ENCODE measurements at regions not wholly inside any gene's neighbourhood (a gene's known extent, or its start where the extent isn't known, plus 50 kb on each side); places are given as distances from the start of the nearest gene placed in this dataset.
"Not testable (repeated sequence)": the region's sequence is repeated elsewhere in the genome, so short reads cannot be mapped to it uniquely, and the experiment has no call there.

DNA sequence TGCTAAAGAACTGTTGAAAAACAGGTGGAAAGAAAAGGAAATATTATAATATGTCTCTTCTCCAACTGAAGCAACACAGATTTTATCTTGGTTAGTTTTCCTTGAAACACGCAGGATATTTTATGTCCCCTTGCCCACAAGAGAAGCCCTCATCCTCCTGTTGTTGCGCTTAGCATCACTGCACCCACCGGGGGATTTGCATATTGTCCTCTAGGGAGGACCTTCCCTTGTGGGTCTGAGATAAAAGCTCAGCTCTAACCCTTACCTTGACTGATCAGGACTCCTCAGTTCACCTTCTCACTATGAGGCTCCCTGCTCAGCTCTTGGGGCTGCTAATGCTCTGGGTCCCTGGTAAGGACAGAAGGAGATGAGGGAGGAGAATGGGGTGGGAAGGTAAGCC, 1294.2 kb downstream of the RPIA start:
- not testable (repeated sequence) for H3K9me3 ChIP-seq (ENCODE audit: control insufficient read depth, low read length); DNase-seq (ENCODE audit: low read depth); H3K9ac ChIP-seq (ENCODE audit: low read length); H3K27me3 ChIP-seq (replicated peaks; ENCODE audit: control insufficient read depth, insufficient read depth, low read length); H3K36me3 ChIP-seq (ENCODE audit: control insufficient read depth, insufficient read depth, low read length, severe bottlenecking); H3K4me3 ChIP-seq (ENCODE audit: low read length); H3K4me1 ChIP-seq (ENCODE audit: control insufficient read depth, insufficient read depth, low read length)

DNA sequence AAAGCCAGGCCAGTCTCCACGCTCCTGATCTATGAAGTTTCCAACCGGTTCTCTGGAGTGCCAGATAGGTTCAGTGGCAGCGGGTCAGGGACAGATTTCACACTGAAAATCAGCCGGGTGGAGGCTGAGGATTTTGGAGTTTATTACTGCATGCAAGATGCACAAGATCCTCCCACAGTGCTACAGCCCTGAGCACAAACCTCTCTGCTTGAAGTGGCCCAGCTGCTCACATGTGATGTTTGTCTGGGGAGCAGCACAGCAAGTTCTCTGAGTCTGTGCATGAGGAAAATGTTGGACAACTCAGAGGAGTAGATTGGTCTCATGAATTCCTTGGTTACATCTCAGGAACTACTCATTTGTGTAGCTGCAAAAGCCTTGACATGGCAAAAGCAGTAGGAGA, 1295.1 kb downstream of the RPIA start:
- not testable (repeated sequence) for H3K9me3 ChIP-seq (ENCODE audit: control insufficient read depth, low read length); H3K4me3 ChIP-seq (ENCODE audit: low read length); H3K9ac ChIP-seq (ENCODE audit: low read length); H3K4me1 ChIP-seq (ENCODE audit: control insufficient read depth, insufficient read depth, low read length); DNase-seq (ENCODE audit: low read depth); H3K27me3 ChIP-seq (replicated peaks; ENCODE audit: control insufficient read depth, insufficient read depth, low read length); H3K36me3 ChIP-seq (ENCODE audit: control insufficient read depth, insufficient read depth, low read length, severe bottlenecking)

DNA sequence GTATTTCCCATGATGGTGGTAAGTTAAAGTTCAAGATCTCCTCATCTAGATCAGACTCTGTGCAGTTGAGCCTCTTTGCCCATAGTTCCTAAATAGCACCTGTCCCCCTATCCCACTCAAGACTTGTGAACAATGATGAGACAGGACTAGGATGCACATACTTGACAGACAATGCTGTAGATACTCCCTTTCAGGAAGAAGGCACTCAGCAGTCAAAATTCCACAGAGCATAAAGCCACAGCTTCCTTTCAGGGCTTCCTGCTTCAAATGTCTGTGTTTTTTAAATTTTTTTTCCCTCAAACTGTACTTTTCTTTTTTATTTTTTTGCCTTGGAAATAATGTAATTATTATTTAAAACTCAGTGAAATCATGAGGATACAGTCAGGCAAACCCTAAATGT, 1305.3 kb downstream of the RPIA start:
- not testable (repeated sequence) for H3K9ac ChIP-seq (ENCODE audit: low read length); H3K4me3 ChIP-seq (ENCODE audit: low read length); H3K9me3 ChIP-seq (ENCODE audit: control insufficient read depth, low read length); DNase-seq (ENCODE audit: low read depth); H3K4me1 ChIP-seq (ENCODE audit: control insufficient read depth, insufficient read depth, low read length); H3K36me3 ChIP-seq (ENCODE audit: control insufficient read depth, insufficient read depth, low read length, severe bottlenecking); H3K27me3 ChIP-seq (replicated peaks; ENCODE audit: control insufficient read depth, insufficient read depth, low read length)

DNA sequence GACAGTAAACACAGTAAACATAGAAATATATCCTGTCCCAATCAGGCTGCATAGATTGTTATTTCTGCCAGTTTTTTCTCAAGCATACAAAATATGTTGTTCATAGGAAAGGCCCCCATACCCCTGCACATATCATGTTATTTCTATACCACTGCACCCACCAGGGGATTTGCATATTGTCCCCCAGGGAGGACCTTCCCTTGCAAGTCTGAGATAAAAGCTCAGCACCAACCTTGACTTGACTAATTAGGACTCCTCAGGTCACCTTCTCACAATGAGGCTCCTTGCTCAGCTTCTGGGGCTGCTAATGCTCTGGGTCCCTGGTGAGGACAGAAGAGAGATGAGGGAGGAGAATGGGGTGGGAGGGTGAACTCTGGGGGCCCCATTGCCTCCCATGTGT, 1313.1 kb downstream of the RPIA start:
- not testable (repeated sequence) for H3K27me3 ChIP-seq (replicated peaks; ENCODE audit: control insufficient read depth, insufficient read depth, low read length); H3K9ac ChIP-seq (ENCODE audit: low read length); H3K36me3 ChIP-seq (ENCODE audit: control insufficient read depth, insufficient read depth, low read length, severe bottlenecking); DNase-seq (ENCODE audit: low read depth); H3K9me3 ChIP-seq (ENCODE audit: control insufficient read depth, low read length); H3K4me1 ChIP-seq (ENCODE audit: control insufficient read depth, insufficient read depth, low read length); H3K4me3 ChIP-seq (ENCODE audit: low read length)

DNA sequence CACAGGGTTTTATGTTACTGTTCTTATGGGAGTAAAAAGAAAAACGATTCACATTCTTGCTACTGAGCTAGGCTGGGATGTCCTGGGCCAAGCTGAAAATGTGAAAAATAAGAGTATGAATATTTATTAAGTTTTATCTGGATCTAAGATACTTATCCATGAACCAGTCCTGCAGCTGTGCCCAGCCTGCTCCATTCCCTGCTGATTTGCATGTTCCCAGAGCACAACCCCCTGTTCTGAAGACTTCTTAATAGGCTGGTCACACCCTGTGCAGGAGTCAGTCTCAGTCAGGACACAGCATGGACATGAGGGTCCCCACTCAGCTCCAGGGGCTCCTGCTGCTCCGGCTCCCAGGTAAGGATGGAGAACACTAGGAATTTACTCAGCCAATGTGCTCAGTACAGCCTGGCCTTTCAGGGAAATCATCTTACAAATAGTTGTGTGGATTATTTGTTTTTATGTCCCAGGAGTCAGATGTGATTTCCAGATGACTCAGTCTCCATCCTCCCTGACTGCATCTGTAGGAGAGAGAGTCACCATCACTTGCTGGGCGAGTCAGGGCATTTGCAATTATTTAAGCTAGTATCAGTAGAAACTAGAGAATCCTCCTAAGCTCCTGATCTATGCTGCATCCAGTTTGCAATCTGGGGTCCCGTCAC, 1319.1 kb downstream of the RPIA start:
- H3K9me3 ChIP-seq (ENCODE audit: control insufficient read depth, low read length); H3K4me1 ChIP-seq (ENCODE audit: control insufficient read depth, insufficient read depth, low read length); H3K36me3 ChIP-seq (ENCODE audit: control insufficient read depth, insufficient read depth, low read length, severe bottlenecking); H3K4me3 ChIP-seq (ENCODE audit: low read length); H3K27me3 ChIP-seq (replicated peaks; ENCODE audit: control insufficient read depth, insufficient read depth, low read length); DNase-seq (ENCODE audit: low read depth); H3K9ac ChIP-seq (ENCODE audit: low read length): not testable (repeated sequence)

DNA sequence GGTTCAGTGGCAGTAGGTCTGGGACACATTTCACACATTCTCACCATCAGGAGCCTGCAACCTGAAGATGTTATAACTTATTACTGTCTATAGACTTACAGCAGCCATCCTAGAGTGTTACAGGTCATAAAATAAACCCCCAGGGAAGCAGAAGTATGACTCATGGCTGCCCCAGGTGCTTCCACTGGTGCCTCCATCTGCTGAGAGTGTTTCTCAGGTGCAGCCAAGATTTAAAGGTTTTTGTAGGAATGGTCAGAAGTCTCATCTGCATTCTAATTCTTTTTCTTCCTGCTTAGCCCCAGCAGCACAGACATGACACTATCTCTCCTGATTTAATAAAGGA, 1319.6 kb downstream of the RPIA start:
- H3K36me3 ChIP-seq (ENCODE audit: control insufficient read depth, insufficient read depth, low read length, severe bottlenecking); H3K4me1 ChIP-seq (ENCODE audit: control insufficient read depth, insufficient read depth, low read length); H3K9me3 ChIP-seq (ENCODE audit: control insufficient read depth, low read length); DNase-seq (ENCODE audit: low read depth); H3K27me3 ChIP-seq (replicated peaks; ENCODE audit: control insufficient read depth, insufficient read depth, low read length); H3K4me3 ChIP-seq (ENCODE audit: low read length); H3K9ac ChIP-seq (ENCODE audit: low read length): not testable (repeated sequence)

DNA sequence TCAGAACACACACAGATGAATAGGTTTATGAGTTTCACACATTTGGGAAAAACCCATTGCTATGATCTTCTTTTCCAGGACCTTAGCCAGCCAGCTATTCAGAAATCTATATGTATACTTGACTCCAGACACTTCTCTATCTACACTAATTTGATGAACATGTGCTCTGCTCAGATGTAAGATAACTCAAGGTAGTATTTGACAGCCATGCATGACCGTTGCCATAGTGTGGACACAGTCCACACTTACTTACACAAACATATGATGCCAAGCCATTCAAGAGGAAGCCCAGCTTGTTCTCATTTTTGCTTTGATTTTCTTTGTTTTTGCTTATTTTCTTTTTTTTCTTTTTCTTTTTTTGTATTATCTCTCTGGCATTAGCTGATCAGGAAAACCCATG, 1328.4 kb downstream of the RPIA start:
- H3K9me3 ChIP-seq (ENCODE audit: control insufficient read depth, low read length); H3K36me3 ChIP-seq (ENCODE audit: control insufficient read depth, insufficient read depth, low read length, severe bottlenecking); H3K9ac ChIP-seq (ENCODE audit: low read length); H3K27me3 ChIP-seq (replicated peaks; ENCODE audit: control insufficient read depth, insufficient read depth, low read length); H3K4me3 ChIP-seq (ENCODE audit: low read length); DNase-seq (ENCODE audit: low read depth); H3K4me1 ChIP-seq (ENCODE audit: control insufficient read depth, insufficient read depth, low read length): not testable (repeated sequence)

DNA sequence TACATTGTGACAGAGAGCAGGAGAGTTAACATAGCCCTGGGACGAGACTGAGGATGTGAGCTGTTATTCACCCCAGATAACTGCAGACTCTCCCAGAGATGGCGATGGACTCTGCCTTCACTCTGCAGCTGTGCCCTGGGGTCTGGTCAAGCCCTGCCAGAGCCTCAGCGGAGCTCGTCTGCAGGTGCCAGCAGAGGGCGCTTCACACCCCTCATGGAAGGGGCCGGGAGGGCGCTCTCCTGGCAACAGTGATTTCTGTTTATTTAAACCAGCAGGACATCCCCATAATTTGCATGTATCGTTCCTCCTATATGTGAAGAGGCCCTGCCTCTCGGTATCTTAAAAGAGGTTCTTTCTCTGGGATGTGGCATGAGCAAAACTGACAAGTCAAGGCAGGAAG, 1329.8 kb downstream of the RPIA start:
- not testable (repeated sequence) for H3K36me3 ChIP-seq (ENCODE audit: control insufficient read depth, insufficient read depth, low read length, severe bottlenecking); H3K9me3 ChIP-seq (ENCODE audit: control insufficient read depth, low read length); DNase-seq (ENCODE audit: low read depth); H3K4me3 ChIP-seq (ENCODE audit: low read length); H3K9ac ChIP-seq (ENCODE audit: low read length); H3K4me1 ChIP-seq (ENCODE audit: control insufficient read depth, insufficient read depth, low read length); H3K27me3 ChIP-seq (replicated peaks; ENCODE audit: control insufficient read depth, insufficient read depth, low read length)

DNA sequence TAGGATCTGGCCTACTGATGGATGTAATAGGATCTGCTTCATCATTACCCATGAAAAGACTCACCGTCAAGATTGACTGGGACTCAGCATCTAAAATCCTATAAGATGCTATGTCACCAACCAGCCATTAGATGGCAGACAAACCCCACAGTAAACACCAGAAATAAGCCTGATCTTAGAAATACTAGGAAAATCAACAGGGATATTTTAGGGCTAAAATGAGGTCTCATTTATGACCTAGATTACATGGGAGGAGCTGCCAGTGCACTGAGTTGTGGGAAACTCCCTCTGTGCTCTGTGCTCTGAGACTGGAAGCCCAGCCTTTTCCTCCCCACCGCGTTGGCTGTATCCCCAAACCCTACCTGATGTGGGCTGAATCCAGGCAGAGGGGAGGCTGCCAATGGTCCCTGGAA, 1335.8 kb downstream of the RPIA start:
- H3K27me3 ChIP-seq (replicated peaks; ENCODE audit: control insufficient read depth, insufficient read depth, low read length); H3K36me3 ChIP-seq (ENCODE audit: control insufficient read depth, insufficient read depth, low read length, severe bottlenecking); H3K4me3 ChIP-seq (ENCODE audit: low read length); H3K4me1 ChIP-seq (ENCODE audit: control insufficient read depth, insufficient read depth, low read length); H3K9me3 ChIP-seq (ENCODE audit: control insufficient read depth, low read length); H3K9ac ChIP-seq (ENCODE audit: low read length); DNase-seq (ENCODE audit: low read depth): not testable (repeated sequence)

DNA sequence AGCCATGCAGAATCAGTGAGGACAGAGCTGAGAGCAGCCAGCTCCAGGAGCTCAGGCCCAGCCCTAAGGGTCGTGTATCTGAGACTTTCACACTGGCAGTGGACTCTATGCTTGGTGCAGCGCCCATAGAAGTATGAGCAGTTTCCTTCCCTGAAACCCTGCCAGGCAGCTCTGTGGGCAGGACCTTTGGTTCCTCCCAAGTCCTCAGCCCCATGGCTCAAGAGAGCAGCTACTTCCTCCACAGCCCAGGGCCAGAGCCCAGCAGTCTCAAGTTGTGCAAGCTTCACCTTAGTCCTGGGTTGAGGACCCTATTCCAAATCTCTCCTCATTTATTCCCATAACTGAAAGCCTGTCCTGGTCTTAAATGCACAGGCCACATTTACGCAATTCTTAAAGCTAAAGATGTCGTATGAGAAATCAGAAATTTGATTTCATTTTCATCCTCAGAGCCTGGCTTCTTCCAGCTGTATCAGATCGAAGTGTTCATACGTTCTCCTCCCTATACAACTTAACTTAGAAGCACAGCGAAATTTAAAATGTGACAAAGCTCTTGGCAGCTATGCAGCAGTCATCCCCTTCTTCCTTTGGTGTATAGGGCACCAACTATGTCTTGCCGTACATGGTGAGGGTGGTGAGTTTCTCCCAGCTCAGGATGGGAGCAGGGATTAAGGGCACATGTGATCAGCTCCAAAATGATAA, 1337.1 kb downstream of the RPIA start:
- not testable (repeated sequence) for H3K4me1 ChIP-seq (ENCODE audit: control insufficient read depth, insufficient read depth, low read length); DNase-seq (ENCODE audit: low read depth); H3K9ac ChIP-seq (ENCODE audit: low read length); H3K9me3 ChIP-seq (ENCODE audit: control insufficient read depth, low read length); H3K27me3 ChIP-seq (replicated peaks; ENCODE audit: control insufficient read depth, insufficient read depth, low read length); H3K4me3 ChIP-seq (ENCODE audit: low read length); H3K36me3 ChIP-seq (ENCODE audit: control insufficient read depth, insufficient read depth, low read length, severe bottlenecking)

DNA sequence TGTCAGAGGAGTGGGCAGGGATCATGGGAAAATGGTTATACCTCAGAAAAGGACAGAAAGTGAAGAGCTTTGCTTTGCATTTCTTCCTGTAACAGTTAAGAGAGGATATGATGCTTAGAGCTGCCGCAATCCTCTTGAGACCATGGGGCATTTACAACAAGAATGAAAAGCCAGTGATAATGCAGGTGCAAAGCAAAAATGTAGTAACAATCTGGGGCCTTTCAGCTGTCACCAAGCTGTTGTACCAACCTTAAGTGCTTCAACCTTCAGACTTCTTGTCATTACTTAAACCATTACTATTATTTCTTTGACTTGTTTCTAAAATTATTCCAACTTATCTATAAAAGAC, 1337.6 kb downstream of the RPIA start:
- H3K9me3 ChIP-seq (ENCODE audit: control insufficient read depth, low read length) = not testable (repeated sequence)

DNA sequence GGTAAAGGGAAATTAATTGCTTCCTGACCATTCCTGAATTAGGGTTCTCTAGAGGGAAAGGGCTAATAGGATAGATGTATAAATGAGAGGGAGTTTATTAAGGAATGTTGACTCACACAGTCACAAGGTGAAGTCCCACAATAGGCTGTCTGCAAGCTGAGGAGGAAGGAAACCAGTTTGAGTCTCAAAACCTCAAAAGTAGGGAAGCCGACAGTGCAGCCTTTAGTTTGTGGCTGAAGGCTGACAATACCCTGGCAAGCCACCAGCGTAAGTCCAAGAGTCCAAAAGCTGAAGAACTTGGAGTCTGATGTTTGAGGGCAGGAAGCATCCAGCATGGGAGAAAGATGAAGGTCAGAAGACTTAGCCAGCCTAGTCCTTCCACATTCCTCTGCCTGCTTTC, 1340.8 kb downstream of the RPIA start:
- H3K4me3 ChIP-seq (ENCODE audit: low read length); H3K27me3 ChIP-seq (replicated peaks; ENCODE audit: control insufficient read depth, insufficient read depth, low read length); DNase-seq (ENCODE audit: low read depth); H3K9ac ChIP-seq (ENCODE audit: low read length); H3K36me3 ChIP-seq (ENCODE audit: control insufficient read depth, insufficient read depth, low read length, severe bottlenecking); H3K9me3 ChIP-seq (ENCODE audit: control insufficient read depth, low read length); H3K4me1 ChIP-seq (ENCODE audit: control insufficient read depth, insufficient read depth, low read length): not testable (repeated sequence)

More for the DNA sequence above, 1337.6 kb downstream of the RPIA start:
- H3K4me1 ChIP-seq (ENCODE audit: control insufficient read depth, insufficient read depth, low read length); DNase-seq (ENCODE audit: low read depth); H3K36me3 ChIP-seq (ENCODE audit: control insufficient read depth, insufficient read depth, low read length, severe bottlenecking); H3K9ac ChIP-seq (ENCODE audit: low read length); H3K4me3 ChIP-seq (ENCODE audit: low read length); H3K27me3 ChIP-seq (replicated peaks; ENCODE audit: control insufficient read depth, insufficient read depth, low read length): not testable (repeated sequence)

All from adipocyte (in vitro differentiated cells).